HG03045 (cell line): ENCODE measurements at regions not wholly inside any gene's neighbourhood (a gene's known extent, or its start where the extent isn't known, plus 50 kb on each side); places are given as distances from the start of the nearest gene placed in this dataset.
A peak's percentile ranks its signal among the peaks of the same experiment; 100 is the strongest.

Experiments
- ATAC-seq: cut with Tn5 transposase; IDR thresholded peaks from one replicate; pipeline ENCODE4 v1.9.1; 2021; ENCODE audit warnings: mild to moderate bottlenecking, moderate library complexity; ENCODE audit not compliant: unreplicated experiment

- ATAC-seq: no peak
Observed at GRCh38 chr15:38164061-38164460, 88.6 kb upstream of the SPRED1 start.

GRCh38 chr15:38164507-38164906 is 88.1 kb upstream of the SPRED1 start:
- ATAC-seq: no peak

GRCh38 chr15:38168467-38169070 is 84.1 kb upstream of the SPRED1 start:
- ATAC-seq: no peak

DNA sequence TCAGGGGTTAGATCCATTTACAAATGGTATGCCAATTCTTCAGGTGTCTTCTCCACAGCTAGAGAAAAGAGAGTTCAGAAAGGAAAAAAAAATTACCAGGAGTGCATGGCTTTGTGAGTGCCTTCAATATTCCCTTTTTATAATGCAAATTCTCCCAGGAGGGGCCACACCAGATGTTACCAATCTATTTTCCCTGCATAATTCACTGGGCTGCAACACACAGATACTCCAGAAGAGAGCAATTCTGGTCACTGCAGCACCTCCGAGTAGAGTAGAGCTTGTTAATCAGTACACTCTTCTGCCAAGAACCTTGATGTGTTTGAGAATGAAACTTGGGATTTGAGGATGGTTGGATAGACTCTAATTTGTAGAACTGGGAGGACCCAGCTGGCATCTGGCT is 80.7 kb upstream of the SPRED1 start:
- ATAC-seq: no peak

DNA sequence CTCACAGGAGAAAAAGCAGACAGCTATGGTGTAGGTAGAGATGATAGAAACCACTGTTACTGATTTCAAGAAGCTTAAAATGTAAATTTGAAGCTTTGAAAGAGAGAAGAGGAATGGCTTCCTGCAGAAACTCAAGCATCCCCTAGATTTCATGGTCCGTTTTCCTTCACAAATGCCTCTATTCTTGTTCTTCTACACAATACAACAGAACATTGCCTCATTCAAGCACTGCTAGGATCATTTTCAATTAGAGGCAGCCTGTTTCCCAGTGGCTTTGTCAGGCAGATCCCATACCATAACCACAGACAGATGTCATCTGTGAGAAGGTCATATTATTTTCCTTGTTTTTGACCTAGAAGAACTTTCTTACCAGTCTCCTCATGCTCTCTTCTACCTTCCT is 77.9 kb upstream of the SPRED1 start:
- ATAC-seq: no peak

DNA sequence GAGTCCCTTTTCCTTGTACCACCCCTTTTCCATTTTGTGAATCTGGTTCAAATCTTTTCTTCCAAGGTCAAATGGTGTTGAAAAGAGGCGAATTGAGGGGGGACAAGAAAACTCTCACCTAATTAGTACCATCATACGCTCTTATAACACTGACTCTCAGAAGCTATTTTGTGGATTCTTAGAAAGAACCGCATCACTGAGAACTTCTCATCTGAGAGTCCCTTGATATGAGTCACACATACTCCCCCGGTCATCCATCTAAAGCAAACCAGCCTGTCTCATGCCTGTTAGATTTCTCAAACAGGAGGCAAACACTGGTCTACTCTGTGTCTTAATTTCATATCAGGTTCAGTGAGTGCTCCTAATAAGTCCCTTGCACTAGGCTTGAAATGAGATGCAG is 76.5 kb upstream of the SPRED1 start:
- ATAC-seq: peak; percentile 76

- ATAC-seq: no peak
Observed at GRCh38 chr15:38176691-38177090, 75.9 kb upstream of the SPRED1 start.

GRCh38 chr15:38182900-38183299 is 69.7 kb upstream of the SPRED1 start:
- ATAC-seq: no peak

DNA sequence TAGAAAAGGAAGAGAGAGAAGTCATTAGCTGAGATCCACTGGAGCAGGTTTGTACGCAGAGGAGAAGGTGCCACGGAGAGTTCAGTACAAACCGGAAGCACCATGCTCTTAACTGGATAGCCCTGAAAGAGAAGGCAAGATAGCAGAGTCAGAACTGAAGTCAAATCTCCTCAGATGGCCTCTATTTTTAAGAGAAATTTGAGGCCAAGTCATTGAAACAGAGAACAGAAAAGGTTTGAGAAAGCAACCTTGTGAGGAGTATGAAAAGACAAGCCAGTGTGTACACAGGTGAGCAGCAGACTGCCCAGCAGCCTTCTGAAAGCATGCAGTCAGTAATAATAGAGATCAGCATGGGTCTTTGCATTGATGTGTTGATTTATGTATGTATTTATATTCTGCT is 66.1 kb upstream of the SPRED1 start:
- no peak for ATAC-seq

GRCh38 chr15:38187630-38188313 is 64.9 kb upstream of the SPRED1 start:
- ATAC-seq: no peak

DNA sequence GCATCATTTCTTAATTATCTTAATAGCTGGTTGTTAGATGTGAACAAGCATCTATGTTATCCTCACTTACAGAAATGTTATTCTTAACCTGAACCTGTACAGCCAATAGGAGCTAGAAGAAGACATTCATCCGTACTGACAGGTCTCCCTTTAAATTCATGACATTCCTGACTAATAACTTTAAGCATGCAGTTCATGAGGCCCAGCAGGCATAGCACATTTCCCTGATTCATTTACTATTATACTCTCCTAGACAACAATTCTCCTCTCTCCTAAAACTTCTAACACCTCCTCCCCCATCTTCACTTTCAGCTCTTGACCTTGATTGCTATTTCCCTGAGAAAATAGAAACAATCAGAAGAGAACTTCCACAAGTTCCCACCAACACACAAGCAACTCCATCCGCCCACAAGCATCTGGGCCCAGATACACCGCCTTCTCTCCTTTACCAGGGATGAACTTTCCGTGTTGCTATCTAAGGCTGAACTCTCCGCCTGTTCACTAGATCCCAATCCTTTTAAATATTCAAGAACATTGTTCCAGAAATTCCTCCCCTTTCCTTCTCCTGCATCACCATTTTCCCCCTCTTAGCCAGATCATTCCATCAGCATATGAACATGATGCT is 62.9 kb upstream of the SPRED1 start:
- ATAC-seq: no peak

DNA sequence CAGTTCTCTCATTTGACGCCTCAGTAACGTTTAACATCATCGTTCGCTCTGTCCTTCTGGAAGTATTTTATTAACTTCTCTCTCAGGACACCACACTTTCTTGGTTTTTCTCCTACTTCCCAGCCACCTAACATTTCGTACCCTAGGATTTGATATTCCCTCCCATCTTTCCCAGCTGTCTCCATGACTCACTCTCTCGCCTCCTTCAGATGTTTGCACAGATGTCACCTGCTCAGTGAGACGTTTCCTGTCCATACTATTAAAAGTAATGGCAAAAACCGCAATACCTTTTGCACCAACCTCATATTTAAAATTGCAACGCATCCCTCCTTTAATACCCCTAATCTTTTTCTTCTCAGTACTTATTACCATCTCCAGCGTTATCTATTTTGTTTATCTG is 62.1 kb upstream of the SPRED1 start:
- no peak for ATAC-seq

DNA sequence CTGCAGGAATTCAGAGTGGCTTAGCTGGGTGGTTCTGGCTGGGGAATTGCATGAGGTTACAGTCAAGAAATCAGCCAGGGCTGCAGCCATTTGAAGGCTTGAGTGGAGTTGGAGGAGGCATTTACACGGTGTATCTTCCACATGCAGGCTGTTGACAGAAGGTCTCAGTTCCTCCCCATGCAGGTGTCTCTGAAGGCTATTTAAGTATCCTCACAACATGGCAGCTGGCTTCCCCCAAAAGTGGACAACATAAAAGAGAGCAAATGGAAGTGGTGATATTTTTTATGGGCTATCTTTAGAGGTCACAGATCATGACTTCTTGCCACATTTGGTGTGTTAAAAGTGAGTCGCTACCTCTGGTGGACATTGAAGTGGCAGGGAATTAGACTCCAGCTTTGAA is 60.1 kb upstream of the SPRED1 start:
- no peak for ATAC-seq

- ATAC-seq: no peak
Observed at GRCh38 chr15:38193496-38193895, 59.1 kb upstream of the SPRED1 start.

DNA sequence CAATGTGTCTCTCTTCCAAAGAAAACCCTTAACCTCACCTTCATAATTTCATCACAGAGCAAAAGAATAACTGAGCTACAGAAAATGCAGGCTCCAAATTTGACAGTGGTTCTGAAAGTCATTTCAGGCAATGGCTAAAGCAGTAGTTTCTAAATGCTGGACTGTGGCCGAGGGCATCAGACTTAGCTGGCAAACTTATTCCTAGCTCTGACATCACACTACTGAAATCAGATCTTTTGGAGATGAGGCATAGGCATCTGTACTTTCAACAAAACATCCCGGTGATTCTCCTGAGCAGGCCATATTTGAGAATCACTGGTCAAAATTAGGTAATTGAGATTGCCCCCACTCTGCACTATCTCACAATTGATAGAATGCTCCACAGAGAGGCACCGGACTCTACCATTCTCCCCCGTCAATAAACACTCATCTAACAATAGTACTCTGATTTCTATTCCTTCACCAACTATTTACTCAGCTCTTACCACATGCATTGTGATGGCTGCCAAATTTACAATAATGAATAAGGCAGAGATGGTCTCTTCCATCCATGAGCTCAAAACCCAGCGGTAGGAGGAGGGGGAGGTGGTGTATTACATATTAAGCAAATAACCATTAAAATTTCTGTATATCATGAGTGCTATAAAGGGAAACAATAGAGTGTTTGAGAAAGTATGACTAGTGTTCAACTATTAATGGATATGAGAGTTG is 57.3 kb upstream of the SPRED1 start:
- no peak for ATAC-seq

- ATAC-seq: no peak
Observed at GRCh38 chr15:38196076-38196475, 56.6 kb upstream of the SPRED1 start.

- ATAC-seq: no peak
Observed at GRCh38 chr15:38197553-38197952, 55.1 kb upstream of the SPRED1 start.

DNA sequence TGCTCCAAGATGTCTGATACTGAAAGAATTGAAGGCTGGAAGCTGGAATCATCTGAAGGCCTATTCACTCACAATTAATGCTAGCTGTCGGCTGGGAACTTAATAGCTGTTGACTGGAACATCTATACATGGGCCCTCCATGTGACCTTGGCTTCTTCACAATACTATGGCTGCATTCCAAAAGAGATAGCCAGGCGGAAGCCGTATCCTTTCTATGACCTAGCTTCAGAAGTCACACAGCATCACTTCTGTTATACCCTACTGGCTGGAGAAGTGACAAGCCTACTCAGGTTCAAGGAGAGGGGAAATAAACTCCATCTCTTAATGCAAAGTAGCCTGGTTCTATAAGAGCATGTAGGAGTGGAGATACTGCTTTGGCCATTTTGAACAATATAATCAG is 50.9 kb upstream of the SPRED1 start:
- no peak for ATAC-seq

- ATAC-seq: no peak
Observed at GRCh38 chr15:38202361-38202760, 50.3 kb upstream of the SPRED1 start.
